ENCODE measurements at regions not wholly inside any gene's neighbourhood (a gene's known extent, or its start where the extent isn't known, plus 50 kb on each side); places are given as distances from the start of the nearest gene placed in this dataset.

DNA sequence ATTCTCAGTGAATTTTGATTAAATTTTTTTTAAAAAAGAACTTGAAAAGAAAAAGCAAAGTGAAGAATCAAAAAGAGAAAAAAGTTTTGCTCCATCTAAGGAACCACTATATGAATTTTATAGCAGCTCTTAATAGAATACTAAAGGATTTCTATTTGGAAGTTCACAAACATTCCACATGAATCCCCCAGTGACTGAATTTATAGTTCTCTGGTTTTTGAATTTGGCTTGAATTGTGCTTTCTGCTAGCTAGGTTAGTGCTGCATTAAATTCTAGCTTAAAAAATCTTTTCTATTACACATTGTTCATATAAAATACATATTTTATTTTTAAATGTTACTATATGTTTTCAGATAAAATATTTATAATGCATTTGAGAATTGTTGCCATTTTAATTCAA is 675.4 kb downstream of the RERGL start:
- TF ChIP-seq GATA2 (IDR thresholded peaks at IDR 0.05; ENCODE audit: low read depth, low read length): no peak
- TF ChIP-seq GATA3 (IDR thresholded peaks at IDR 0.05; ENCODE audit: low read depth, low read length): no peak
